GM08714 (cell line): ENCODE measurements at regions not wholly inside any gene's neighbourhood (a gene's known extent, or its start where the extent isn't known, plus 50 kb on each side); places are given as distances from the start of the nearest gene placed in this dataset.

Source experiments
- H3K4me3 ChIP-seq: fragments of 200-500 bp; sonication (Bioruptor generic); 2 replicates; pipeline ENCODE4 v1.5.1; 2014; ENCODE audit warnings: mild to moderate bottlenecking, low read length, inconsistent platforms
- ZNF274 ChIP-seq: IDR thresholded peaks from 2 replicates; pipeline ENCODE4 v1.6.1; 2012; ENCODE audit warnings: mild to moderate bottlenecking, low read depth, low read length

- no peak for TF ChIP-seq ZNF274
- no peak overlapping the region for H3K4me3 ChIP-seq
Measured at GRCh38 chr1:222275001-222275728, 272.7 kb downstream of the HHIPL2 start.

- no peak overlapping the region for H3K4me3 ChIP-seq
Measured at GRCh38 chr1:222266223-222267196, 281.4 kb downstream of the HHIPL2 start.

GRCh38 chr1:222263791-222264190 is 284.1 kb downstream of the HHIPL2 start:
- no peak overlapping the region for H3K4me3 ChIP-seq
- TF ChIP-seq ZNF274: no peak

More at GRCh38 chr1:222266223-222267196, 281.4 kb downstream of the HHIPL2 start:
- no peak for TF ChIP-seq ZNF274

- TF ChIP-seq ZNF274: no peak
Measured at GRCh38 chr1:222257027-222257426, 290.9 kb downstream of the HHIPL2 start.

GRCh38 chr1:222256058-222256457 is 291.8 kb downstream of the HHIPL2 start:
- no peak overlapping the region for H3K4me3 ChIP-seq
- no peak for TF ChIP-seq ZNF274

More at GRCh38 chr1:222257027-222257426, 290.9 kb downstream of the HHIPL2 start:
- no peak overlapping the region for H3K4me3 ChIP-seq

- TF ChIP-seq ZNF274: no peak
- no peak overlapping the region for H3K4me3 ChIP-seq
Measured at GRCh38 chr1:222252788-222253187, 295.1 kb downstream of the HHIPL2 start.

GRCh38 chr1:222251847-222252246 is 296.1 kb downstream of the HHIPL2 start:
- no peak for TF ChIP-seq ZNF274
- no peak overlapping the region for H3K4me3 ChIP-seq

- H3K4me3 ChIP-seq: no peak overlapping the region
- TF ChIP-seq ZNF274: no peak
Measured at GRCh38 chr1:222250376-222250775, 297.5 kb downstream of the HHIPL2 start.

GRCh38 chr1:222247811-222248310 is 300.0 kb downstream of the HHIPL2 start:
- no peak for TF ChIP-seq ZNF274
- no peak overlapping the region for H3K4me3 ChIP-seq

GRCh38 chr1:222247081-222247480 is 300.8 kb downstream of the HHIPL2 start:
- no peak overlapping the region for H3K4me3 ChIP-seq
- no peak for TF ChIP-seq ZNF274

- no peak overlapping the region for H3K4me3 ChIP-seq
Measured at GRCh38 chr1:222243902-222244301, 304.0 kb downstream of the HHIPL2 start.

GRCh38 chr1:222242492-222242891 is 305.4 kb downstream of the HHIPL2 start:
- H3K4me3 ChIP-seq: no peak overlapping the region
- TF ChIP-seq ZNF274: no peak

More at GRCh38 chr1:222243902-222244301, 304.0 kb downstream of the HHIPL2 start:
- no peak for TF ChIP-seq ZNF274

- no peak overlapping the region for H3K4me3 ChIP-seq
- no peak for TF ChIP-seq ZNF274
Measured at GRCh38 chr1:222241410-222241809, 306.5 kb downstream of the HHIPL2 start.

GRCh38 chr1:222240536-222241181 is 307.2 kb downstream of the HHIPL2 start:
- TF ChIP-seq ZNF274: no peak

More at GRCh38 chr1:222240536-222241181, 307.2 kb downstream of the HHIPL2 start:
- no peak overlapping the region for H3K4me3 ChIP-seq
